GM23248 (cell line): ENCODE measurements at regions not wholly inside any gene's neighbourhood (a gene's known extent, or its start where the extent isn't known, plus 50 kb on each side); places are given as distances from the start of the nearest gene placed in this dataset.

Experiments used
- EZH2 ChIP-seq: fragments of 200-600 bp; sonication (generic); IDR thresholded peaks from 2 replicates; pipeline ENCODE4 v1.6.1; 2018; ENCODE audit warnings: antibody characterized with exemption, mild to moderate bottlenecking; ENCODE audit not compliant: insufficient read depth, poor library complexity, severe bottlenecking
- EZH2phosphoT487 ChIP-seq: fragments of 200-600 bp; sonication (generic); IDR thresholded peaks from 2 replicates; pipeline ENCODE4 v1.6.1; 2018; ENCODE audit warnings: antibody characterized with exemption, moderate library complexity, mild to moderate bottlenecking, low read depth; ENCODE audit not compliant: insufficient read depth

DNA sequence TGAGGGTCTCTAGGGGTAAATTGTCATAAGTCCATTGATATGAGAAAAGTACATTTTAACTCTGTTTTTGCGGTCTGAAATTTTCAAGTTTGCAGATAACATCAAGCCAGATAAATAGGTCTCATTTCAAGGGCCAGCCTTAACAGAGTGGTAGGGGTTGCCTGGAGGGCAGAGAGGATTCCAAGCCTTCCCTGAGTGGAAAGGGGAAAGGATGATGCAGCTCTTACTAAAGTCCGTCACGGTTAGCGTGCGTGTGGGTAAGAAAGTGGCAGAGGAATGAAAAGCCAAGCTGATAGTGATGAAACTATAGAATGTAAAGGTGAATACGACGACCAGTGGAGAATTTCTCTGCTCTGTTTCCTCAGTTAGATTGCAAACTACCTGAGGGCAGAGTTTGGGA is 71.6 kb downstream of the ADRA2A start:
- TF ChIP-seq EZH2 (no peak), EZH2phosphoT487 (no peak)
